ELF-1 (cell line): ENCODE measurements at regions not wholly inside any gene's neighbourhood (a gene's known extent, or its start where the extent isn't known, plus 50 kb on each side); places are given as distances from the start of the nearest gene placed in this dataset.
A peak's percentile ranks its signal among the peaks of the same experiment; 100 is the strongest.
"Not testable (repeated sequence)": the region's sequence is repeated elsewhere in the genome, so short reads cannot be mapped to it uniquely, and the experiment has no call there.

Experiments
- DNase-seq: peaks from one replicate; pipeline ENCODE4 v3.0.0-alpha.2; 2016; ENCODE audit warnings: low read depth, low spot score

- no peak for DNase-seq
Observed at GRCh38 chr2:4135765-4136164, 432.4 kb downstream of the DCDC2C start.

- DNase-seq, result no peak
Observed at GRCh38 chr2:4139316-4139715, 435.9 kb downstream of the DCDC2C start.

GRCh38 chr2:4139731-4140130, 436.4 kb downstream of the DCDC2C start:
- no peak for DNase-seq

DNA sequence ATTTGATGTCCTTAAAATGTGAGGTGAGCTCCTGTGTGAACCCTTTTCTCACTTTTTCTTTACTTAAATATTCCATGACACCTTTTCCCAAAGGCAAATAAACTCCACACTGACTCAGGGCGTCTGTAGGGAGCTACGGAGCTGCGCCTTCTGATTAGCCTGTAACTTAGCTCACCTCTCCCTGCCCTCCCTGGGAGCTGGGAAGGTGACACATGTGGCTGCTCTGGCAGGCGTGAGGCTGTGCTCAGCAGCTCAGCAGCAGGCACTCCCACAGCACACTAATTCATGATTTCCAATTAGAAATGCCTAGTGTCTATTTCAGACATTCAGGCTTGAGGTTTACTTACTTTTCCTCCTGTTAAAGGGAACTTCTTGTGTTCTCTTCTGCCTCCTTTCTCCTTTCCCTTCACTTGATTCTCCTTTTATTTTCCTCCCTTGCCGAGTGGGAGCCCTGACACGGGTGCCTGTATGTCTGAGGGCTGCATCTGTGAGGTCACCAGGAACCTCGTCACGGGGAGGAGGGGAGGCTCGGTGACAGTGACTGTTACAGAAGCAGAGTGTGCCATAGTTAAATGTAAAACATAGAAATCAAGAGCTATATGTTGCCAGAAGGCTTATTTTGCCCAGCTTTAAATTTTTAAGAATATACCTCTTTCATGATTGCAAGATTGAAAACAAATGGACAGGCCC, 437.1 kb downstream of the DCDC2C start:
- no peak for DNase-seq

DNA sequence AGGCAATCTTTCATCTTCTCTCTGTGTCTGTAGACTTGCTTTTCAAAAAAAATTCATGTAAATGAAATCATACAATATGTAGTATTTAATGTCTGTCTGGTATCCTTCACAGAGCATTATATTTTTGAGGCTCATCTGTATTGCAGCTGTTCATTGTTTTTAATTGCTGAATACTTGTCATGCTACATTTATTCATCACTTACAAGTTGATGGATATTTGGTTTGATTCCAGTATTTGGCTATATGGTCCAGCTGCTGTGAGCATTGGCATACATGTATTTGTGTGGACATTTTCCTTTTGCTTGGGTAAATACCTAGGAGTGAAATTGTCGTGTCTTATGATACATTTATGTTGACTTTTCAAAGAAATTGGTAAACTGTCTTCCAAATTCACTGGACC, 441.4 kb downstream of the DCDC2C start:
- DNase-seq, result no peak

DNA sequence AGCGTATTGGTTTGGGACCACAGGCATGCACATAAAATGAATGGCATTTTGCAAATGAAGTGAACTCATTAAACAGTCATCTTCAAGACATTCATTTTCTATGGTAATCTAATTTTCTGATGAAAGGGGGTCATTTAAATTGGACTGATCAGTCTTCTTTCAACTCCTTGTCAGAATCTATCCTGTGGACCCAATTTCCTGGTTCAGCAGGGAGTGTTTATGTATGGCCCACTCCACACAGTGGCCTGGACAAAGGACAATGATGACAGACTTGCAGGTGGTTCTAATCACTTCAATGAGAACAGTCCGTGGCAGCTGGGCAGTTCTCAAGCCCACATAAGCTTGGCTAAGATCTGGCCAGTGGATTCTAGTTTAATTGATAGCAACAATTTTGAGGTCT, 448.1 kb downstream of the DCDC2C start:
- no peak for DNase-seq

DNA sequence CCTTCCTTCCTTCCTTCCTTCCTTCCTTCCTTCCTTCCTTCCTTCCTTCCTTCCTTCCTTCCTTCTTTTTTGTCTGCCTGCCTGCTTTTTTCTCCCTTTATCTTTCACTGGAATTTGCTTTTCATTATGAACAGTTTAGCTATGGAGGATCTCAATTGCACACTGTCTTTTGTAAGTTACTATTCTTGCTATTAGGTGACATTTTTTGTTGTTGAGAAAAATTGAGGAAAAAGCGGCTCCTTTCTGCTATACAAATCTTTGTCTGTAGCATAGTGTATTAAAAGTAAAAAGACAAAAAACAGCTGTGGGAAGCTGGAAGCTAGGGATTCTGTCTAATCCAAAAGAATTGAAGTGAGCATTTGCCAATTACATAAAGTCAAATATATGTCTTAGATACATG, 448.7 kb downstream of the DCDC2C start:
- DNase-seq, result no peak

GRCh38 chr2:4168834-4169233, 465.5 kb downstream of the DCDC2C start:
- DNase-seq, result no peak

DNA sequence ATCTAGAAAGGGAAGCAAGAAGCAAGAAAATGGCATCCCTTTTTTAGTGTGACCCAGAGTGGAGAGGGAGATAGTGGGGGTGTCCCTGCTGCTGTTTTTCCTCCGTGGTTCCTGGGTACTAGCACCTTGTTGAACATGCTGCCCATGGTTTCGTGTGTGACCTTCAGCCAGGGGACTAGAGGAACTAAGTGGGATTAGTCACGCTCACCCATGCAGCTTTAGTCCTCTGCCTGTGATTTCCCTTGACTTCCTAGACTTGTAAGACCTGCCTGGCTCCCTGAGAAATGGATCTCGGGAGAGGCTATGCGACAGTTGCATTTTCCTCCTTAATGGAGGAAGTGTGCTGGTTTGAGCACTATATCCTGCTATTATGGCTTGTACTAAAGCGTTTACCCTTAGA, 471.4 kb downstream of the DCDC2C start:
- no peak for DNase-seq

DNA sequence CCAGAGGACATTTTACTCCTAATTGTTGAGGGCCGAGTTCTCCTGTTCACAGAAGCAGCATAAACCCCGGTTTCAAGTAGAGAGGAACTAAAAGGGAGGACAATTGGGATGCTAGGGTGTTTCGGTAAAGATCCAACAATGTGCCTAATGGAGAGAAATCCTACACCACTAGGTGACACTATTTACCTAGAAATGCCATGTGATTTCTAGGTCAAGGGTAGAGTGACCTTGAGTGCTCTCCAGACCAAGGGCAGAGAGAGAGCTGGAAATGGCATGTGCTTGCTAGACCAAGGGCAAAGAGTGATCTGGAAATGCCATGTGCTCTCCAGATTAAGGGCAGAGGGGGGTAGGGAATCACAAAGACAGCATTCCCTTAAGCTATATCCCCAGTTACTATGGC, 472.0 kb downstream of the DCDC2C start:
- no peak for DNase-seq

- DNase-seq, result no peak
Observed at GRCh38 chr2:4180631-4181030, 477.3 kb downstream of the DCDC2C start.

- no peak for DNase-seq
Observed at GRCh38 chr2:4181062-4181461, 477.7 kb downstream of the DCDC2C start.

GRCh38 chr2:4188561-4188960, 485.2 kb downstream of the DCDC2C start:
- DNase-seq, result no peak

DNA sequence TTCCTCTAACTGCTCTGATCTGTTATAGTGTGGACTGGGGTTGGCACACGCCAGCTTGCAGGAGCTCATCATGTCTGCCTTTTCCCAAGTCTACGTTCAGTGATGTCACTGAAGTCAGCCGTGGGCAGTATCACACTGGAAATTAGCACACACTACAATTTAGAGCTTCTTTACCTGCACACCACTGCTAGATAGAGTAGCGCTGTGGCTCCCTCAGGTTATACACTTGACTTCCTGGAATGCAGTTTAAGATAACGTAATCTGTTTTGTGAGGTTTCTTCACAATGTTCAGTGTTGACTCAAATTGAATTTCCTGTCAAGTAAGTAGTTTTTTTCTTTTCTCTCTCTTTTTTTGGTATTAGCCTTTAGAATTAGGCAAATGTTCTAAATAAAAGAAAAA, 487.2 kb downstream of the DCDC2C start:
- no peak for DNase-seq

- no peak for DNase-seq
Observed at GRCh38 chr2:4192119-4192518, 488.7 kb downstream of the DCDC2C start.

- no peak for DNase-seq
Observed at GRCh38 chr2:4214444-4215205, 511.2 kb downstream of the DCDC2C start.

DNA sequence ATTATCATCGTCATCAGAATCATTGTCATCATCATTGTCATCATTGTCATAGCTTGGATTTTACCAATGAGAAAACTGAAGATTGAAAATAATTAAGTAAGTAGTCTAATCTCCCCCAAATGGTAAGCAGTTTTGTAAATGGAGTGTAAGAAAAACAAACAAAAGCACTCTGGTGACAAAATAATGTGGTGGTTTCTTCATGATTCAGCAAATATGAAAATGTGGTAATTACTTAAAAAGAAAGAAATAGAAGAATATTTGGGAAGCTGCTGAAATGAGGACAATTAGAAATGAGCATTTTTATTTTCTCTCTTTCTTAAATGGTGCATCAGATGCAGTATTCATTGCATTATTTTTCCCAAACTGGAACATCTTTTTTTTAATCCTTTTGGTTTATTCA, 514.4 kb downstream of the DCDC2C start:
- DNase-seq, result no peak

- DNase-seq, result no peak
Observed at GRCh38 chr2:4219101-4219500, 515.7 kb downstream of the DCDC2C start.

- DNase-seq, result no peak
Observed at GRCh38 chr2:4219571-4219970, 516.2 kb downstream of the DCDC2C start.

DNA sequence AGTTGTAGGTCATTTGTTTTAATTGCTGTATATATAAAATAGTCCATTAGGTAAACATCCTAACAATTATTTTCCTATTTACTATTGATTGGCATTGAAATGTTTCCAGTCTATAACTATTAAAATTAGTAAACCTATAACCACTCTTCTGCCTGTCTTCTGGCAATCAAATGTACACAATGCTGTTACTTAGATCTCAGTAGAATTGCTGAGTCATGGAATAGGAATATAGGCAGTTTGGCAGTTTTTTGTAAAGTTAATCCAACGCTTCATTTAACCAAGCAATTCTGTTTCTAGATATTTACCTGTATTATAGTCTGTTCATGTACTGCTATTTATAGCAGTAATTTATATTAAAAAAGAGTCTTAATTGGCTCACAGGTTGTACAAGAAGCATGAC, 518.1 kb downstream of the DCDC2C start:
- DNase-seq, result no peak

GRCh38 chr2:4221845-4222244, 518.5 kb downstream of the DCDC2C start:
- DNase-seq, result no peak

DNA sequence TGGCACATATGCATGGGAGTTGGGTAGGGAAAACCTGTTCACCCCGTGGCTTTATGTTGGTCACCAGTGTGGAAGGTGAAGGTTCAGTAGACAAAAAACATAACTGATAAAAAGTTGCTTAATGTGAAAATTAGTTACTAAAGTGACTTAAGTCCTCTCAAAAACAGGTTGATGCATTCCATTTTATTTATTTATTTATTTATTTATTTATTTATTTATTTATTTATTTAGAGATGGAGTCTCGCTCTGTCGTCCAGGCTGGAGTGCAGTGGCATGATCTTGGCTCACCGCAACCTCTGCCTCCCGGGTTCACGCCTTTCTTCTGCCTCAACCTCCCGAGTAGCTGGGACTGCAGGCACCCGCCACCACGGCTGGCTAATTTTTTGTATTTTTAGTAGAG, 541.0 kb downstream of the DCDC2C start:
- DNase-seq, result not testable (repeated sequence)

GRCh38 chr2:4246364-4247131, 543.2 kb downstream of the DCDC2C start:
- DNase-seq, result peak; percentile 36
